ENCODE measurements at regions not wholly inside any gene's neighbourhood (a gene's known extent, or its start where the extent isn't known, plus 50 kb on each side); places are given as distances from the start of the nearest gene placed in this dataset.

GRCh38 chr5:38720554-38721361 is 125.1 kb upstream of the OSMR start:
- no peak for DNase-seq

DNA sequence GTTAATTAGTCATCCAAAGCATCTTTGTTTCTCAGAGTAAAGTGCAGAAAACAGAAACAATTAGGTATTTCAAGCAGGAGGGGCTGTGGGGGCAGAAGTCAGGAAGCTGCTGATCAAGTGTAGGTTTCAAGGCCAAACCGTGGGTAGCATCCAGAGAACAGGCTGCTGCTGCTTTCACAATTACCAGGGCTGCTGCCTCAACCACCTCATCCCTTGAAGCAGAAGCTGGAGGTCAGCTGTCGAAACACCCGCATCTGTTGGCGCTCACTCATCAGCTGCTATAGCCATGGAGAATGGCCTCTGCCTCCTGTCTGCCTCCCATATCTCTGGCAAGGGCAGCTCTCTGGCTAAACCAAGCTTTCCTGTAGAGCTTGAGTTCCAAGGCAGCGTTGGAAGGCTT is 122.9 kb upstream of the OSMR start:
- no peak for DNase-seq

DNA sequence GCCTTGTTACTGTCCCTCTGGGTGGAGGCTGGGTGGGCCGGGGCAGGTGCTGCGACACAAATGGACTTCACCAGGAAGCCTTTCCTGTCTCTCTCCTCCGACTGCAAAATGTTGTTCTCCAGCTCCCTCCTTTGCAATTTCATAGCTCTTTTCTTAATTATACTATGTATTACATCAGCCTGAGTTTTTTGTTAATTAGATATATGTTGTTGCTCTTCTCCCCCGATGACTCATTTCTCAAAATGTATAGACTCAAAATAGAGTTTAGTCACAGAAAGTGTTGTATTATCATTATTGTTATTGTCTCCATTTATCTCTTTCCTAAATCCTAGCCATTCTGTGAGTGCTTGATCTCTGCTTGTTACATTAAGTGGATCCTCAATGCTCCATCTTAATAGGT is 122.4 kb upstream of the OSMR start:
- DNase-seq, result no peak

- peak; percentile 59 for DNase-seq
Observed at GRCh38 chr5:38724301-38725030, 121.3 kb upstream of the OSMR start.

- no peak for DNase-seq
Observed at GRCh38 chr5:38725371-38725865, 120.4 kb upstream of the OSMR start.

DNA sequence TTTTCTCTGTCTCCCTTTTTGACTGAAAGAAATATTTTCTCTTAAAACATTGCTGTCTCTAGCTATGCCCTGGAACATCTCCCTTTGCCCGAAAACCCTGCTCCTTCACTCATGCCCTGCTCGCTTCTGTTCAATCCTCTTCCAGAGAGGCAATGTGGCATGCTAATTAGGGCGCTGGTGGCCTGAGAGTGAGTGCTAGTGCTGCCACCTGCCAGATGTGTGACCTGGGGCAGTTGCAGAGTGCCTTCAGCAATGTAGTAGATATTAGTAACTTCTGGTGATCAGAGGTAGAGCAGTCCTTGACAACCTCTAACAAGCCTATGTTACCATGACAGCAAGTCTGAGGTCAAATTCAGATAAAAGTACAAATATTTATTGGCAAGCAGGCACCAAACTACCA is 119.5 kb upstream of the OSMR start:
- DNase-seq, result no peak

DNA sequence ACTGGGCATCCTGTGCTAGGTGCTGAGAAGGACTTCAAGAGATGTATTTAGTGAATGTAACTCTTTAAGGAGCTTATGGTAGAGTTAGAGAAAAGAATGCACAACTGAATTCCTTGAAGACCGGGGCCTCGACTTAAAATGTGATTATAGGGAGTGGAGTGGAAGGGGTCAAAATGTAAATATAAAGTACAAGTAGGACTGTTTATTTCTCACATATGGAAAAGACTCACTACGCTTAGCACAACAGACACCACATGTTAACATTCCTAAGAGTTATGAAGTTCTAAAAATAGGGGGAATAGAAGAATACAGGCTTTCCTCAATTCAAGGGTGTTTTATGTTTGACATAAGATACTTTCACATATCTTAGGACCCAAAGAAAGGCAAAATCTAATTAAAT is 117.8 kb upstream of the OSMR start:
- no peak for DNase-seq

DNA sequence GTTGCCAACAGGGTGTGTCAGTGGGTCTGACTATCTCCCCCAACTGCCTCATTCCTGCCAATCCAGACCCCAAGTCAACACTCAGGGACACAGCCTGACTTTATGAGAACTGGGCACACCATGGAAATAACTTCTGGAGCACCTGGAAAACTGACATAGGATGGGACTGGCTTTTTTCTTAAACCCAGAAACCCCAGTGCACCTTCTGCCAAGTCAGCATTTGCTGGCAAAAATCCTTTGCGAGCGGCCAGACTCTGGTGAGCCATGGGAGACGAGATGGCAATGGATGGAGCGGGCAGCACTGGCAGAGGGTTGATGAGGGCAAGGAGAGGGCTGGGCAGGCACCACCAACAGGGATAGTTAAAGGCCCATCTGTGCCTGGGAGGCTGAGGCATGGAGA is 114.4 kb upstream of the OSMR start:
- DNase-seq, result no peak

- DNase-seq, result no peak
Observed at GRCh38 chr5:38734353-38734752, 111.5 kb upstream of the OSMR start.

GRCh38 chr5:38736089-38736488 is 109.7 kb upstream of the OSMR start:
- no peak for DNase-seq

DNA sequence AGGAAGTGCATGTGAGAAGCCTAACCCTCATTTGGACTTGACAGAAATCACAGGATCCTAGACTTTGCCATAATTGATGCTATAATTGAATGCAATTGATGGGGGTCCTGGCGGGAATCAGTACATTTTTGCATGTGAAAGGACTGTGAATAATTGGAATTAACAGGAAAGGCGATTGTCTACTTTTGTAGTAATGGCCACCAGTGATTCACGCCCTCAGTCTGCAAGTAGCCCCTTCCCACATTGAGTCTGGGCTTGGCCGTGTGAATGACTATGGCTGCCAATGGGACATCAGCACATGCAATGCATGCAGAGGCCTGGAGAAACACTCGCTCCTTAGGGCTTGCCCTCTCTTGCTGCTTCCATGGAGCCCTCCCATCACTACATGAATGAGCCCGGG is 107.8 kb upstream of the OSMR start:
- no peak for DNase-seq

- peak; percentile 38 for DNase-seq
Observed at GRCh38 chr5:38739011-38739704, 106.7 kb upstream of the OSMR start.

GRCh38 chr5:38739705-38740045 is 106.1 kb upstream of the OSMR start:
- DNase-seq, result no peak

DNA sequence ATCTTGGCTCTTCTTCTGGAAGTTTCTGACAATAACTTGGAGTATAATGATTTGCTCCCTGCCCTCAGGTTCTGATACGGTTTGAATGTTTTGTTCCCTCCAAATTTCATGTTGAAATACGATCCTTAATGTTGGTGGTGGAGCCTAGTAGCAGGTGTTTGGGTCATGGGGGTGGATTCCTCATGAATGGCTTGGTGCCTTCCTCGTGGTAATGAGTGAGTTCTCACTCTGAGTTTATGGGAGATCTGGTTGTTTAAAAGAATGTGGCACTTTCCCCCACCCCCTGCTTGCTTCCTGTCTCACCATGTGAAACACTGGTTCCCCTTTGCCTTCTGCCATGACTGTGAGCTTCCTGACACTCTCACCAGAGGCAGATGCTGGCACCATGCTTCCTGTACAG is 103.0 kb upstream of the OSMR start:
- DNase-seq, result no peak

GRCh38 chr5:38743562-38743961 is 102.2 kb upstream of the OSMR start:
- DNase-seq, result no peak

DNA sequence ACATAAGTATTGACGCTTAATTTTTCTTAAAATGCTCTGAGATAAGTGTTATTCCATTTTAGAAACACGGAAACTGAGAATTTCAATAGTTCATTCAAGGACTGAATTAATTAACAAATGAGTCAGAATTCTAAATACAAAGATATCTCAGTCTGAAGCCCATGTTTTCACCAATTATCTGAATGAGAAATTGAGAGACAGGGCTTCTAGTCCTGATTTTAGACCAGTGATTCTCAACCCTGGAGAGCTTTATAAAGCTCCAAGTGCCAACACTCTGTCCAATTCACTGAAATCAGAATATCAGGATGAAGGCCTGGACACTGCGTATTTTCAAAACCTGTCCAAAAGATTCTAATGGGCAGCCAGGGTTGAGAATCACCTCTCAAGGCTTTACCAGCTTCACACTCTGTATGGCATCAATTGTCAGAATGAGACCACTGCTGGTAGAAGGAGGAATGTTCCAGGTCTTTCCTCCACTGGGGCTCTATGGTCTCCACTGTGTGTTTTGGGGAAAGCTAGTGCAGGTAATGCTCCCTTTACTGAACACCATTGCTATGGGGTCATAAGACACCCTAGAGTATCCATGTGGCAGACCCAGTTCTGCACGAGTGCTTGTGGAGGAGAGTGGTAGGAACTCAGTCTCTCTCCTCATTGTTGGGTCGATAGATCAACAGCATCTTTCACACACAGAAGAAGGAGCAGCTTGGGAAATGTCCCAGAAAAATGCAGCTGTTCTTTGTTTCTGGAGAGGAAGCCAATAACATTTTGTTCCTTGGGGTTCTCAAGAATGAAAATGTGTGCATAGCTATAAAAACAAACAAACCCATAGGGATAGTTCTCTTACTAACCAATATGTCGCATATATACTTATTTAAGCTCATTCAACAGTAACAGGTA is 99.7 kb upstream of the OSMR start:
- no peak for DNase-seq

- no peak for DNase-seq
Observed at GRCh38 chr5:38749861-38750260, 96.0 kb upstream of the OSMR start.

GRCh38 chr5:38751103-38751502 is 94.7 kb upstream of the OSMR start:
- peak; percentile 14 for DNase-seq

DNA sequence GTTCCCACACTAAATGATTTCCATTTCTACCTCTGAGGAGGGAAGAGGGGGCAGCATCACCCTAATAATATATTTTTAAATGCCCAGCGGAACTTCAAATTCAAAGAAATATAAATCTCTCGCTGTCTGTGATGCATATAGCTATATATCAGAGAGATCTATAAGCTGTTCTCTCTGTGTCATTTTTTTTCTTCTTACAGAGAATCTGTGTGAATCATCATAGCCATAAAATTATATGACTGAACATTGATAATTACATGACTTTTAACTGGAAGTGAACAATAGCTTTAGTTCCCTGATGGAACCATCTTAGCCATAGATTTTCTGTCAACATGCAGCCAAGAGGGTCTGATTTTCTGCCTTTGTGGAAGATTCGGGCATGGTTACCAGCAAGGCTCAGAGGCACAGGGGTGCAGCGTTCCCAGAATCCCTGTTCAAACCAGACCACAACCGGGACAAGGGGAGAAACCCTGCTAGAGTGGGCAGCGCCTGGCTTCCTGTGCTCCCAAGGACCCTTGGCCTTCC is 93.7 kb upstream of the OSMR start:
- no peak for DNase-seq

DNA sequence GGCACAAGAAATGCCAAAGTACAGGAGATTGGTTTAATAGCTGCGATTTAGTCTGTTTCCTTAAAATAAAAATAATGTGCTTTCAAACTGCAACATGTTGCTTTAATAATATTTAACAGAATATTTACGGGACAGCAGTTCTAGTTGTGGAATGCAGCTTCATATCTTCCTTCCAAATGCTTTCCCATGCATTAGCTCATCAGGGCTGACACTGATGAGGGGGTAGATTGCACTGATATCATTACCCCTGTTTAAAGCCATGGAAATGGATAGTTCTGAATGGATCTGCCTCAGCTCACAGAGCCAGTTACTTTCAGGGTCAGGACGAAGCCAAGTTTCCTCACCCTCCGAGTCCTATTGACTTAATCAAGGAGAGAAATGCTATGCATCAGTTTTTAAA is 93.2 kb upstream of the OSMR start:
- peak; percentile 23 for DNase-seq

- no peak for DNase-seq
Observed at GRCh38 chr5:38753141-38753540, 92.7 kb upstream of the OSMR start.

- DNase-seq, result no peak
Observed at GRCh38 chr5:38753776-38754175, 92.0 kb upstream of the OSMR start.

DNA sequence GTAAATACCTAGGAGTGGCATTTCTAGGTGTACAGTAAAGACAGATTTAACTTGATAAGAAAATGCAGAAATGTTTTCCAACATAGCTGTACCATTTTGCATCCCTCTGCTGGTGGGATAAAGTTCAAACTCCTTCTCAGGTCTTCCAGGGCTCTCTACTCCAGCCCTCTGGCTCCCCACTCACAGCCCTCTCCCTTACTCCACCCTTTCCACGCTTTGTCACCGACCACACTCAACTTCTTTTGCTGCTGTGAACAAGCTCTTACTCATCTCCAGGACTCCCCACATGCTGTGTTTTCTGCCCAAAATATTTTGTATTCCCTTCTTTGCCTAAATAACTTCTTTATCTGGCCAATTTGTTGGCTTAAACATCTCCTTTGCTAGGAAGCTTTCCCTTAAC is 90.6 kb upstream of the OSMR start:
- peak; percentile 62 for DNase-seq
